HCT116 (cell line): ENCODE measurements at regions not wholly inside any gene's neighbourhood (a gene's known extent, or its start where the extent isn't known, plus 50 kb on each side); places are given as distances from the start of the nearest gene placed in this dataset.

ENCODE experiments used
- ATAC-seq: fragments of 200-7000 bp; cut with Tn5 transposase; 2 replicates; pipeline ENCODE4 v1.9.1; 2020; ENCODE audit warnings: mild to moderate bottlenecking, moderate library complexity
- BruUV-seq: library from RNA; stranded (reverse); fragments of 400-500 nt; replicated peaks from 2 replicates; lab custom pipeline; 2021; lab: Mats Ljungman, UMichigan
- CTCF ChIA-PET: fragments of 300-600 bp; sonication (Branson Sonifier 250); formaldehyde crosslinking; loops from one replicate; lab custom pipeline; 2021; ENCODE audit warnings: antibody characterized with exemption; lab: Charles Lee
- POLR2A ChIA-PET: fragments of 300-600, 350-600 bp; sonication (Branson Sonifier 250); formaldehyde crosslinking; loops from one replicate; lab custom pipeline; 2021; ENCODE audit warnings: antibody characterized with exemption; lab: Charles Lee
- RAD21 ChIA-PET, 2 experiments: fragments of 300-600 bp; sonication (Branson Sonifier 250); formaldehyde crosslinking; loops; one replicate each; lab custom pipeline; 2023; ENCODE audit warnings: low total read pairs in 2 of 2; ENCODE audit not compliant: uncharacterized antibody in 2 of 2, unreplicated experiment in 2 of 2, low non-redundant PET in 1 of 2; lab: Charles Lee
- DNase-seq: peaks from one replicate; pipeline ENCODE4 v3.0.0-alpha.2; 2010; ENCODE audit warnings: low read depth, low spot score
- H2AFZ ChIP-seq: fragments of 200-600 bp; shearing (Covaris generic), sonication (generic); 2 replicates; pipeline ENCODE4 v1.6.1; 2017; ENCODE audit warnings: low read depth, mixed run types, mixed read lengths, antibody characterized with exemption, low read length; ENCODE audit not compliant: poor library complexity, severe bottlenecking
- H3K27ac ChIP-seq: 2 replicates; pipeline ENCODE4 v1.5.1; 2012; ENCODE audit warnings: low read depth, low read length
- H3K27me3 ChIP-seq: fragments of 200-600 bp; sonication (generic); 2 replicates; pipeline ENCODE4 v1.6.1; 2016; ENCODE audit warnings: mixed run types, low read length, mixed read lengths; ENCODE audit not compliant: insufficient read depth
- H3K36me3 ChIP-seq, 2 experiments: fragments of 200-500 bp in 1 of 2; fragments of 200-600 bp in 1 of 2; sonication (Bioruptor generic) in 1 of 2; sonication (generic) in 1 of 2; 2 replicates each; pipeline versions ENCODE4 v1.5.1 to v1.6.1; 2014 to 2016; ENCODE audit warnings: low read length in 2 of 2, inconsistent platforms in 1 of 2, mixed read lengths in 1 of 2, mixed run types in 1 of 2; ENCODE audit not compliant: insufficient read depth in 2 of 2, control insufficient read depth in 1 of 2
- H3K4me1 ChIP-seq, 2 experiments: fragments of 200-600 bp in 1 of 2; sonication (generic) in 1 of 2; 2 replicates each; pipeline versions ENCODE4 v1.5.1 to v1.6.1; 2012 to 2017; ENCODE audit warnings: low read length in 2 of 2, inconsistent platforms in 1 of 2, mild to moderate bottlenecking in 1 of 2, mixed read lengths in 1 of 2, mixed run types in 1 of 2, moderate library complexity in 1 of 2; ENCODE audit not compliant: insufficient read depth in 2 of 2, control insufficient read depth in 1 of 2
- H3K4me2 ChIP-seq: fragments of 200-600 bp; sonication (generic); 2 replicates; pipeline ENCODE4 v1.6.1; 2017; ENCODE audit warnings: mixed run types, low read length, mixed read lengths
- H3K4me3 ChIP-seq, 2 experiments: fragments of 200-600 bp in 1 of 2; sonication (generic) in 1 of 2; replicated peaks in 1 of 2; 2 replicates each; pipeline ENCODE4 v1.5.1; 2011 to 2016; ENCODE audit warnings: low read length in 2 of 2, control low read depth in 1 of 2, low read depth in 1 of 2, mild to moderate bottlenecking in 1 of 2, mixed read lengths in 1 of 2, mixed run types in 1 of 2
- H3K79me2 ChIP-seq: fragments of 200-600 bp; sonication (generic); 2 replicates; pipeline ENCODE4 v1.6.1; 2017; ENCODE audit warnings: mild to moderate bottlenecking, mixed run types, low read length, moderate library complexity, mixed read lengths; ENCODE audit not compliant: insufficient read depth
- H3K9ac ChIP-seq: fragments of 200-600 bp; sonication (generic); 2 replicates; pipeline ENCODE4 v1.6.1; 2016; ENCODE audit warnings: low read length, mixed read lengths
- H3K9me2 ChIP-seq: fragments of 200-600 bp; sonication (generic), shearing (Covaris generic); 2 replicates; pipeline ENCODE4 v1.6.1; 2017; ENCODE audit warnings: mixed run types, mild to moderate bottlenecking, moderate library complexity; ENCODE audit not compliant: insufficient read depth
- H3K9me3 ChIP-seq, 2 experiments: fragments of 200-500 bp in 1 of 2; fragments of 200-600 bp in 1 of 2; sonication (Bioruptor generic) in 1 of 2; sonication (generic) in 1 of 2; 2 replicates each; pipeline ENCODE4 v1.6.1; 2014 to 2017; ENCODE audit warnings: low read length in 2 of 2, mixed read lengths in 2 of 2, inconsistent platforms in 1 of 2, low read depth in 1 of 2, mild to moderate bottlenecking in 1 of 2, mixed run types in 1 of 2, moderate library complexity in 1 of 2; ENCODE audit not compliant: control insufficient read depth in 1 of 2, insufficient read depth in 1 of 2
- H4K20me1 ChIP-seq: fragments of 200-600 bp; sonication (generic), shearing (Covaris generic); 2 replicates; pipeline ENCODE4 v1.6.1; 2017; ENCODE audit warnings: mixed run types, mild to moderate bottlenecking, moderate library complexity; ENCODE audit not compliant: insufficient read depth
- CTCF ChIP-seq, 3 experiments: fragments of 200-600 bp in 1 of 3; sonication (generic) in 1 of 3; IDR thresholded peaks in 2 of 3; conservative IDR thresholded peaks in 1 of 3; 2 replicates each; pipeline ENCODE4 v1.5.1; 2012 to 2017; ENCODE audit warnings: low read depth in 2 of 3, low read length in 2 of 3, antibody characterized with exemption in 1 of 3, borderline replicate concordance in 1 of 3, control low read depth in 1 of 3, mild to moderate bottlenecking in 1 of 3, mixed read lengths in 1 of 3, mixed run types in 1 of 3, moderate library complexity in 1 of 3; ENCODE audit not compliant: insufficient read depth in 1 of 3
- ELF1 ChIP-seq: IDR thresholded peaks from 2 replicates; pipeline ENCODE4 v1.6.1; 2012; ENCODE audit warnings: low read depth, borderline replicate concordance
- EZH2 ChIP-seq: fragments of 200-600 bp; sonication (generic); IDR thresholded peaks from 2 replicates; pipeline ENCODE4 v1.6.1; 2017; ENCODE audit warnings: antibody characterized with exemption, mixed run types
- JUND ChIP-seq: IDR thresholded peaks from 2 replicates; pipeline ENCODE4 v1.6.1; 2012
- POLR2A ChIP-seq: IDR thresholded peaks from 2 replicates; pipeline ENCODE4 v1.7.0; 2011; ENCODE audit warnings: borderline replicate concordance; ENCODE audit not compliant: insufficient read depth, insufficient read length; ENCODE audit errors: extremely low read depth
- POLR2AphosphoS5 ChIP-seq: IDR thresholded peaks from 2 replicates; pipeline ENCODE4 v1.6.1; 2011; ENCODE audit warnings: mild to moderate bottlenecking, low read depth, low read length, moderate library complexity
- RAD21 ChIP-seq: IDR thresholded peaks from 2 replicates; pipeline ENCODE4 v1.6.1; 2012; ENCODE audit warnings: low read depth, mild to moderate bottlenecking
- SP1 ChIP-seq: IDR thresholded peaks from 2 replicates; pipeline ENCODE4 v1.6.1; 2012; ENCODE audit warnings: low read depth
- TCF7L2 ChIP-seq: IDR thresholded peaks from 2 replicates; pipeline ENCODE4 v1.7.0; 2011; ENCODE audit warnings: borderline replicate concordance, inconsistent platforms; ENCODE audit not compliant: insufficient read depth, insufficient read length; ENCODE audit errors: extremely low read depth
- intact Hi-C: fragments of 100-400 bp; cut with micrococcal nuclease; formaldehyde crosslinking; loops from 2 replicates; pipeline ENCODE4 v1.10.0; 2022

GRCh38 chr6:134466771-134467525 lies 149.0 kb upstream of the SGK1 start:
- no peaks in the 10 kb centered on the region for H3K79me2 ChIP-seq
- H4K20me1 ChIP-seq = no peaks in the 10 kb centered on the region
- no peak overlapping the region for H3K9ac ChIP-seq
- H3K27me3 ChIP-seq = no peaks in the 10 kb centered on the region
- H3K4me2 ChIP-seq = no peak overlapping the region
- RAD21 ChIA-PET = no interaction called here
- no peak overlapping the region for H3K27ac ChIP-seq
- H3K4me1 ChIP-seq = peaks cover 0 to 2% of the 10 kb centered on the region in 2 experiments; a peak in 2 of 4 replicates
- no peaks in the 10 kb centered on the region for H3K36me3 ChIP-seq
- no peak overlapping the region for H3K4me3 ChIP-seq
- ATAC-seq = no peak
- TF ChIP-seq SP1 = no peak
- H2AFZ ChIP-seq = peak overlapping the region; percentile 42
- DNase-seq = no peak
- CTCF ChIA-PET = no interaction called here
- POLR2A ChIA-PET = no interaction called here
- intact Hi-C loops = no loop called here
- H3K9me2 ChIP-seq = no peaks in the 10 kb centered on the region
- H3K9me3 ChIP-seq = no peaks in the 10 kb centered on the region
- BruUV-seq = no TSS peak

- H3K4me3 ChIP-seq = no peak overlapping the region
- RAD21 ChIA-PET = no interaction called here
- intact Hi-C loops = no loop called here
- CTCF ChIA-PET = no interaction called here
- no peaks in the 10 kb centered on the region for H3K9me2 ChIP-seq
- H4K20me1 ChIP-seq = no peaks in the 10 kb centered on the region
- no peaks in the 10 kb centered on the region for H3K79me2 ChIP-seq
- H2AFZ ChIP-seq = no peak overlapping the region
- H3K36me3 ChIP-seq = no peaks in the 10 kb centered on the region
- H3K27ac ChIP-seq = no peak overlapping the region
- no peaks in the 10 kb centered on the region for H3K27me3 ChIP-seq
- ATAC-seq = no peak
- H3K9me3 ChIP-seq = no peaks in the 10 kb centered on the region
- H3K9ac ChIP-seq = no peak overlapping the region
- H3K4me1 ChIP-seq = peaks cover 0 to 2% of the 10 kb centered on the region in 2 experiments; a peak in 2 of 4 replicates
- no TSS peak for BruUV-seq
- DNase-seq = no peak
- POLR2A ChIA-PET = no interaction called here
- no peak for TF ChIP-seq EZH2
- no peak for TF ChIP-seq JUND
- TF ChIP-seq TCF7L2 = no peak
- TF ChIP-seq RAD21 = no peak
- TF ChIP-seq CTCF (IDR thresholded peaks at IDR 0.05 in 2 of 3, conservative IDR thresholded peaks at IDR 0.05 in 1 of 3; ENCODE audit: borderline replicate concordance in 1 of 3, insufficient read depth in 1 of 3, low read depth in 2 of 3, low read length in 2 of 3) = no peak
- no peak for TF ChIP-seq POLR2A
- TF ChIP-seq POLR2AphosphoS5 = no peak
- no peak for TF ChIP-seq ELF1
- TF ChIP-seq, all 23 proteins: peak for 0
- H3K4me2 ChIP-seq = no peak overlapping the region
Measured at GRCh38 chr6:134464690-134465411, 146.9 kb upstream of the SGK1 start.
